ENCODE measurements at regions not wholly inside any gene's neighbourhood (a gene's known extent, or its start where the extent isn't known, plus 50 kb on each side); places are given as distances from the start of the nearest gene placed in this dataset.

GRCh38 chr13:85408415-85408814, 390.8 kb downstream of the SLITRK6 start:
- TF ChIP-seq, protein P1, sequence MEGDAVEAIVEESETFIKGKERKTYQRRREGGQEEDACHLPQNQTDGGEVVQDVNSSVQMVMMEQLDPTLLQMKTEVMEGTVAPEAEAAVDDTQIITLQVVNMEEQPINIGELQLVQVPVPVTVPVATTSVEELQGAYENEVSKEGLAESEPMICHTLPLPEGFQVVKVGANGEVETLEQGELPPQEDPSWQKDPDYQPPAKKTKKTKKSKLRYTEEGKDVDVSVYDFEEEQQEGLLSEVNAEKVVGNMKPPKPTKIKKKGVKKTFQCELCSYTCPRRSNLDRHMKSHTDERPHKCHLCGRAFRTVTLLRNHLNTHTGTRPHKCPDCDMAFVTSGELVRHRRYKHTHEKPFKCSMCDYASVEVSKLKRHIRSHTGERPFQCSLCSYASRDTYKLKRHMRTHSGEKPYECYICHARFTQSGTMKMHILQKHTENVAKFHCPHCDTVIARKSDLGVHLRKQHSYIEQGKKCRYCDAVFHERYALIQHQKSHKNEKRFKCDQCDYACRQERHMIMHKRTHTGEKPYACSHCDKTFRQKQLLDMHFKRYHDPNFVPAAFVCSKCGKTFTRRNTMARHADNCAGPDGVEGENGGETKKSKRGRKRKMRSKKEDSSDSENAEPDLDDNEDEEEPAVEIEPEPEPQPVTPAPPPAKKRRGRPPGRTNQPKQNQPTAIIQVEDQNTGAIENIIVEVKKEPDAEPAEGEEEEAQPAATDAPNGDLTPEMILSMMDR (IDR thresholded peaks at IDR 0.05): no peak
- no peak for TF ChIP-seq POLR2A (IDR thresholded peaks at IDR 0.05)

Measured in adrenal gland (tissue), 5 donors.